ENCODE measurements at regions not wholly inside any gene's neighbourhood (a gene's known extent, or its start where the extent isn't known, plus 50 kb on each side); places are given as distances from the start of the nearest gene placed in this dataset.
"Not testable (repeated sequence)": the region's sequence is repeated elsewhere in the genome, so short reads cannot be mapped to it uniquely, and the experiment has no call there.

GRCh38 chr1:149330081-149330335, 144.8 kb upstream of the NBPF19 start:
- TF ChIP-seq, protein P1, sequence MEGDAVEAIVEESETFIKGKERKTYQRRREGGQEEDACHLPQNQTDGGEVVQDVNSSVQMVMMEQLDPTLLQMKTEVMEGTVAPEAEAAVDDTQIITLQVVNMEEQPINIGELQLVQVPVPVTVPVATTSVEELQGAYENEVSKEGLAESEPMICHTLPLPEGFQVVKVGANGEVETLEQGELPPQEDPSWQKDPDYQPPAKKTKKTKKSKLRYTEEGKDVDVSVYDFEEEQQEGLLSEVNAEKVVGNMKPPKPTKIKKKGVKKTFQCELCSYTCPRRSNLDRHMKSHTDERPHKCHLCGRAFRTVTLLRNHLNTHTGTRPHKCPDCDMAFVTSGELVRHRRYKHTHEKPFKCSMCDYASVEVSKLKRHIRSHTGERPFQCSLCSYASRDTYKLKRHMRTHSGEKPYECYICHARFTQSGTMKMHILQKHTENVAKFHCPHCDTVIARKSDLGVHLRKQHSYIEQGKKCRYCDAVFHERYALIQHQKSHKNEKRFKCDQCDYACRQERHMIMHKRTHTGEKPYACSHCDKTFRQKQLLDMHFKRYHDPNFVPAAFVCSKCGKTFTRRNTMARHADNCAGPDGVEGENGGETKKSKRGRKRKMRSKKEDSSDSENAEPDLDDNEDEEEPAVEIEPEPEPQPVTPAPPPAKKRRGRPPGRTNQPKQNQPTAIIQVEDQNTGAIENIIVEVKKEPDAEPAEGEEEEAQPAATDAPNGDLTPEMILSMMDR (conservative IDR thresholded peaks at IDR 0.05 in 1 of 2, IDR thresholded peaks at IDR 0.05 in 1 of 2; ENCODE audit: low read depth in 1 of 2, low read length in 2 of 2) = not testable (repeated sequence)
- TF ChIP-seq EZH2 (IDR thresholded peaks at IDR 0.05; ENCODE audit: low read length, missing control alignments) = not testable (repeated sequence)

Data from fibroblast of lung (primary cell).